Right lung (tissue), 2 donors: ENCODE measurements at regions not wholly inside any gene's neighbourhood (a gene's known extent, or its start where the extent isn't known, plus 50 kb on each side); places are given as distances from the start of the nearest gene placed in this dataset.

Experiments used
- DNase-seq, 2 donors: peaks; one replicate each; pipeline ENCODE4 v3.0.0-alpha.2; 2013

- DNase-seq, result no peak
Observed at GRCh38 chr13:40168425-40169166, 497.8 kb downstream of the FOXO1 start.

- DNase-seq, result no peak
Observed at GRCh38 chr13:40169476-40169875, 497.0 kb downstream of the FOXO1 start.

GRCh38 chr13:40170091-40170490, 496.4 kb downstream of the FOXO1 start:
- DNase-seq, result no peak

GRCh38 chr13:40170982-40171381, 495.5 kb downstream of the FOXO1 start:
- no peak for DNase-seq

GRCh38 chr13:40171566-40171965, 494.9 kb downstream of the FOXO1 start:
- no peak for DNase-seq

GRCh38 chr13:40172149-40172591, 494.3 kb downstream of the FOXO1 start:
- DNase-seq, result no peak

GRCh38 chr13:40172878-40173277, 493.6 kb downstream of the FOXO1 start:
- no peak for DNase-seq

GRCh38 chr13:40175639-40176038, 490.8 kb downstream of the FOXO1 start:
- DNase-seq, result no peak

GRCh38 chr13:40176242-40176641, 490.2 kb downstream of the FOXO1 start:
- no peak for DNase-seq

- no peak for DNase-seq
Observed at GRCh38 chr13:40178130-40178529, 488.3 kb downstream of the FOXO1 start.

GRCh38 chr13:40179445-40180281, 486.8 kb downstream of the FOXO1 start:
- DNase-seq, result no peak

- no peak for DNase-seq
Observed at GRCh38 chr13:40180776-40181175, 485.7 kb downstream of the FOXO1 start.

GRCh38 chr13:40181203-40181845, 485.1 kb downstream of the FOXO1 start:
- DNase-seq, result no peak

- no peak for DNase-seq
Observed at GRCh38 chr13:40182591-40182990, 483.9 kb downstream of the FOXO1 start.

- DNase-seq, result no peak
Observed at GRCh38 chr13:40185414-40185813, 481.0 kb downstream of the FOXO1 start.

- DNase-seq, result no peak
Observed at GRCh38 chr13:40186041-40186440, 480.4 kb downstream of the FOXO1 start.

GRCh38 chr13:40186626-40187323, 479.7 kb downstream of the FOXO1 start:
- no peak for DNase-seq

- DNase-seq, result no peak
Observed at GRCh38 chr13:40187324-40187795, 479.1 kb downstream of the FOXO1 start.

GRCh38 chr13:40187841-40188591, 478.4 kb downstream of the FOXO1 start:
- no peak for DNase-seq

- no peak for DNase-seq
Observed at GRCh38 chr13:40189426-40189825, 477.0 kb downstream of the FOXO1 start.
